Activated CD8-positive, alpha-beta memory T cell treated with anti-CD3 and anti-CD28 coated beads for 24 hours (primary cell): ENCODE measurements at regions not wholly inside any gene's neighbourhood (a gene's known extent, or its start where the extent isn't known, plus 50 kb on each side); places are given as distances from the start of the nearest gene placed in this dataset.

Experiments used
- DNase-seq: peaks from one replicate; pipeline ENCODE4 v3.0.0-alpha.2; 2020

DNA sequence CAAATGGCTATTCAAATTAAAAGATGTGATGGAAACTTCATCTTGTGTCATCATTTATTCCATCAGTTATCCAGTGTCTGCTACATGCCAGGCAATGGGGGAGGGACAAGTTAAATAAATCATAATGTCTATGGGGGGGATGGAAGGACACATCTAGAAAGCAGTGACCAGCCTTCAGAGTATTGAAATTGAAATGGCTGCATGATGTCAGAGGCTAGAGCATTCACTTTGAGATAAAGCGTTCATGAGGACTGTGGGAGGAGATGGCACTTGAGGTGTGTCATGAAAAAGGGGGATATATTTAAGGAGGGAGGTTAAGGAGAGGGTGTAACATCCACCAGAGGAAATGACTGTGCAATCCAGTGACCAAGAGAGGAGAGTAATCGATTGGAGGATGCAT lies 50.6 kb downstream of the SLIT2 start:
- no peak for DNase-seq

DNA sequence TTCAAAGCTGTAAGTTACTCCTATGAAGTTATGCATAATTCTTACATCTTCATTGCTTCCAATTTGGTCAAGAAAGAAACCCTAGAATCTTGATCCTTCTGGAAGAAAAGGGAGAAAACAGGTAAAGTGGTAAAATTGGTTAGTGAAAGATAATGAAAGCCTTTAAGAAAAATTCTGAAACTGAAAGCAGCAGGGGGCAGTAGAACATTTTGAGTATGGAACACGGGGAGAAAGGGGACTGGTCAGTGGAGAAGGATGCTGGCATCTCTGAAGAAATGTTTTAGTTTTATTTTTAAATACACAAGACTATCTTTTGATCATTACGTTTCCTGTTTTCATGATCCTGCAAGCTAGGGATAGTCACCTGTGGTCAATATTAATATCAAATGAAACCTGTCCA lies 54.3 kb downstream of the SLIT2 start:
- no peak for DNase-seq

DNA sequence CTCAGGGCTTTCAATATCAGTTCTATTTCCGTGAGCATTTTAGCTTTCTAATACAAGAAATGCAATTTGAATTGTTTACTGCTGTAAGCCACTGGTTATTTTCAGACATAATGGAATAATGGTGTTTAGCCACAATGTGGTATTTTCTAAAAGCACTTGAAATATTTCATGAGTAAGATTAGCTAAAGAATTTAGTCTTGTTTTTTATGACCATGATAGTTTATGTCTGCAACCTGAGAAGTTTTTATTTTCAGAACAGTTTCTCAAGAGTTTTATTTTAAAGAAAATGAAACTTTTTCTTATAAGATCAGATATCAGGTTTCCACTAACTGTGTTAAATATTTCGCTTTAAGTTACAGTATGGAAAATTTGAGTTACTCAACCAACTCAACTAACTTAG lies 60.2 kb downstream of the SLIT2 start:
- DNase-seq, result no peak

DNA sequence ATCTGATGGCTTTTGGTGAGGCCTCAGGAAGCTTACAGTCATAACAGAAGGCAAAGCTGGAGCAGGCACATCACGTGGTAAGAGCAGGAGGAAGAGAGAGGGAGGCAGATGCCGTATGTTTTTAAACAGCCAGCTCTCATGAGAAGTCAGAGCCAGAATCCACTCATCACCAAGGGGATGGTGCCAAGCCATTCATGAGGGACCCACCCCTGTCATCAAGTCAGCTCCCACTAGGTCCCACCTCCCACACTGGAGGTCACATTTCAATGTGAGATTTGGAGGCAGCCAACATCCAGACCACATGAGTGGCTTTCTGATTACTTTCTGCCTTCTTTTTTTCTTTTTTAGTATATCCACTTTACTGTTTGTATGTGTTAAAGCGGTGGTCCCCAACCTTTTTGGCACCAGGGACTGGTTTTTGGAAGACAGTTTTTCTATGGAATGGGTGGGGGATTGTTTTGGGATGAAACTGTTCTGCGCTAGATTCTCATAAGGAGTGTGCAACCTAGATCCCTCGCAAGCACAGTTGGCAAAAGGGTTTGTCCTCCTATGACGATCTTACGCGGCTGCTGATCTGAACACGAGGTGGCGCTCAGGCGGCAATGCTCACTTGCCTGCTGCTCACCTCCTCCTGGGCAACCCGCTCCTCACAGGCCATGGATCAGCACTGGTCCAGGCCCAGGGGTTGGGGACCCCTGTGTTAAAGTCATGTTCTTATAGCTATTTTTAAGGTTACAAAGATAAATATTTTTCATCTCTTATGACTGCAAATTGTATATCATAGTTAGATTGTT lies 61.7 kb downstream of the SLIT2 start:
- DNase-seq, result no peak

DNA sequence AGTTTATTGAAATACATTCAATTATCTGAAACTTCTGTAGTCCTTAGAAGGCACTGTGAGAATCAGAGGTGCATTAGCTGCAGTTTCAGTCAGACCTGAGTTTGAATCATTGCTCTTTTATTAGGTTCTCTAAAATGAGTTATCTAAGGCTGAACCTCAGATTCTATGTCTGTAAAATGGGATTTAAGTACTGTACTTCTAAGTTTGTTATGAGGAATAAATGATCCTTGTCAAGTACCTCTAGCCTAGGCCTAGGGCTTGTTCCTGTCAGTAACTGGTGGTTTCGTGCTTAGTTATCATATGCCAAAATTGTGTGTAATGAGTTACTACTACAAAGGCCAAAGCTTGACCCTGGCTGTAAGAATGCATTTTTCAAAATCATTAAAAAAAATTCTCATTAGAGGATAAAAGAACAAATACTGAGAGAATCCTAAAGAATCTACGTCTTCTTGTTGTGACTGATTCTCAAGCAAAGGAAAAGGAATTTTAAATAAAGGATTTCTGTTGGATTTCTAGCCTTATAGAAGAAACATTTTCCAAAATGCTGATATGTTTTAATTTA lies 65.8 kb downstream of the SLIT2 start:
- no peak for DNase-seq

GRCh38 chr4:20318001-20318908 lies 66.5 kb downstream of the SLIT2 start:
- no peak for DNase-seq

GRCh38 chr4:20318909-20319277 lies 67.2 kb downstream of the SLIT2 start:
- DNase-seq, result no peak

GRCh38 chr4:20319825-20320612 lies 68.3 kb downstream of the SLIT2 start:
- no peak for DNase-seq

DNA sequence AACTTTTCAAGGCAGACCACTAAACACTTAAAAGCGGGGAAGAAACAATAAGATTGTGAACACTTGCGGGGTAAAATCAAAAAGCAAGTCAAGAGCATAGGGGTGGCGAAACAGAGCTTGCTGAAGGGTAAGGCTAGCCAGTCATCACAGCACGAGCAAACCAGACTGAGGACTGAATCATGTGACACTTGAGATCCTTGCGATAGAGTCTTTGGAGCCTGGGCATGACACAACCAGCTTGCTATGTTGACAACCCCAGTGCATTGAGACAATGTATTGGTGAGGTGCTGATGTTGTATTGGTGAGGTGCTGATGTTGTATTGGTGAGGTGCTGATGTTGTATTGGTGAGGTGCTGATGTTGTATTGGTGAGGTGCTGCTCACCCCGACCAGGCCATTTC lies 72.3 kb downstream of the SLIT2 start:
- no peak for DNase-seq

DNA sequence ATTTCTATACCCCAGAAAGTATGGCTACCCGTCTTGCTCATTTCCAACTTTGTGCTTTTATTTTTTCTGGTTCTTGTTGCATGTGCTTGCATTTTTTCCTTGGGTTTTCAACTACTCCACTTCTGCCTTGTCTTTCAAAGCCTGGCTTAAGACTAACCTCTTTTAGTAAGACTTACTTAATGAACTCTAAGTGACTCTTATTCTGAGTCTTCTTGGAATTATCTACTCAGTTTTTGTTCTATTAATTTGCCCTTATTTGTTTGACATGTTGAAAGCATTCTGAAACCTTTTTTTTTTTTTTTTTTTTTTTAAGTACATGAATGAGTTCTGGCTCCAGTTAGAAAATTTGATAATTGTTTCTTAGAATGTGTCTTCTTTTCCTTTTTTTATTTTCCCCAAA lies 74.8 kb downstream of the SLIT2 start:
- DNase-seq, result no peak

GRCh38 chr4:20326977-20327376 lies 75.3 kb downstream of the SLIT2 start:
- DNase-seq, result no peak

DNA sequence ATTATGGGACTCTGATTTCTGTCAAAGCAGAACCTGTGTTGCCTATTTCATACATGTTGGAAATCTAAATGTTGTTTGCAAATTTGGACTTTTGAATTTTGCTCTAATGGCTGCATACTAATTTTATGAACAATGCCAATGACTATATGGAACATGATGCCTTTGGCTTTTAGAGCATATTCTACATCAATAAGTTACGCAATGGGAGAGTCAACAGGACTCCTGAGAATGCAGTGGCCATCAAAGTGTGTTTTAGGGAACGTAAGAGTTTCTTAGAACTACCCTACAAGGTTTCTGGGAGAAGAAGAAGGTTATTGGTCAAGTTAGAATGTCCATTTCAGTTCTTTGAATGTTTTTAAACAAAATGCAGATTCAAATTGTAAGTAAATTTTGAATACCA lies 76.1 kb downstream of the SLIT2 start:
- no peak for DNase-seq

DNA sequence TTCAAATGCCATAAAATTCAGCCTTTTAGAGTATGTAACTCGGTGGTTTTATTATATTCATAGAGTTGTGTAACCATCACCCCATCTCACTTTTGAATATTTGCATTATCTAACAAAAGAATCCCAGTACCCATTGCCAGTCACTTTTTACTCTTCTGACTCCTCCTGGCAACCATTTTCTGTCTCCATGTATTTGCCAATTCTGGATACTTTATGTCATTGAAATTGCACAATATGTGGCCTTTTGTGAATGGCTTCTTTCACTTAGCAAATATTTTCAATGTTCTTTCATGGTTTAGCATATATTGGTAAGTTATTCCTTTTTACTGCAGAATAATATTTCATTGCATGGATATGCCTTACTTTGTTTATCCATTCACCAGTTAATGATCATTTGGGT lies 79.9 kb downstream of the SLIT2 start:
- DNase-seq, result no peak

- no peak for DNase-seq
Measured at GRCh38 chr4:20333141-20333715, 81.5 kb downstream of the SLIT2 start.

DNA sequence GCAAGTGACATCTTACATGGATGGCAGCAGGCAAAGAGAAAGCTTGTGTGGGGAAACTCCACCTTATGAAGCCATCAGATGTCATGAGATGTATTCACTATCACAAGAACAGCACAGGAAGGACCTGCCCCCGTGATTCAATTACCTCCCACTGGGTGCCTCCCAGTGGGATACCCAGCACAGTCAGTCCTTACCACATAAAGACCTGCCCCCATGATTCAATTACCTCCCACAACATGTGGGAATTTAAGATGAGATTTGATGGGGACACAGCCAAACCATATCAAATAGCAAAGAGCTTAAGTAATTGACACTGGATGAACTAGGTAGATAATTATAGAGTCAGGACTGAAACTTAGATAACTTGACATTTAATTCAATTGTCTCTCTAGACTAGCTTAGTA lies 85.6 kb downstream of the SLIT2 start:
- no peak for DNase-seq

GRCh38 chr4:20338841-20339240 lies 87.1 kb downstream of the SLIT2 start:
- DNase-seq, result no peak

DNA sequence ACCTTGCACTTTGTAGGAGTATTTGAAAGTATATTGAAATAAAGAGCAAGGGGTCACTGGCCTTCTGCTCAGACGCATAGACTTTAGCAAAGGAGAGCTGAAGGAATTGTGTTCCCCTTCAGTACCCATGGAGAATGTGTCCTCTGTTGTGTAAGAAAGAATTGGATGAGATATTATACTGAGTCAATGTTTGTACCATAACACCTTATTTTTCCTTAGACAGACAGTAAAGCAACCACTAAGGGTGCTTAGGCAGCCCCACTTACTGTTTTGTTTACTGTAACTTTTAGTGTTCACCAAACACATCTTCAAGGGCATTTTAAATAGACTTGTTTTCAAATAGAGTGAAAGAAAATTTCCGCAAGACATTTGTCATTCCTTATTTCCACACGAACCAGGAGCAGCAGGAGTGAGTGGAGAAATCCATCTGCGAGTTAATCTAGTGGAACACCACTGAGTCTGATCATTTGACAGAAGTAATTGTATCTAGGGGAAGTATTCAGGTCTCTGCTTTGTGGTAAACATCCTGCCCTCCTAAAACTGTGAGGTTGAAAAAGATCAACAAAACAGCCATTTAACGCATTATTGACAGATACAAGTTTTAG lies 89.5 kb downstream of the SLIT2 start:
- no peak for DNase-seq

GRCh38 chr4:20347531-20347930 lies 95.8 kb downstream of the SLIT2 start:
- no peak for DNase-seq

GRCh38 chr4:20348411-20348810 lies 96.7 kb downstream of the SLIT2 start:
- no peak for DNase-seq

GRCh38 chr4:20351360-20352162 lies 99.9 kb downstream of the SLIT2 start:
- DNase-seq, result no peak

- no peak for DNase-seq
Measured at GRCh38 chr4:20352163-20352431, 100.4 kb downstream of the SLIT2 start.

GRCh38 chr4:20353646-20354045 lies 101.9 kb downstream of the SLIT2 start:
- DNase-seq, result no peak
